GM21717 (cell line): ENCODE measurements at regions not wholly inside any gene's neighbourhood (a gene's known extent, or its start where the extent isn't known, plus 50 kb on each side); places are given as distances from the start of the nearest gene placed in this dataset.

Experiments
- ATAC-seq: cut with Tn5 transposase; IDR thresholded peaks from one replicate; pipeline ENCODE4 v1.9.1; 2021; ENCODE audit warnings: mild to moderate bottlenecking, moderate library complexity; ENCODE audit not compliant: unreplicated experiment

DNA sequence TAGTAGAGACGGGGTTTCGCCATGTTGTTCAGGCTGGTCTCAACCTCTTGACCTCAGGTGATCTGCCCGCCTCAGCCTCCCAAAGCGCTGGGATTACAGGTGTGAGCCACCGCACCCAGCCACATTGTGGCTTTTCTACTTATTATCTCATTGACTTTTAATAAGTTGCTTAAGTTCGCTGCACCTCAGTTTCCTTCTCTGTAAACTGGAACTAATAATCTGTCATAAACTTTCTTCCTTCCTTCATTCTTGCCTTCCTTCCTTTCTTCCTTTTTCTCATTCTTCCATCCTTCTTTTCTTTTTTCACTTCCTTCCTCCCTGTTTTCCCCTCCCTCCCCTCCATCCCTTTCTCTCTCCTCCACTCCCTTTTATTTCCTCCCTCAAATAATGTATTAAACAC is 192.2 kb downstream of the MAF start:
- no peak for ATAC-seq

GRCh38 chr16:79407461-79408135 is 192.9 kb downstream of the MAF start:
- ATAC-seq: no peak

GRCh38 chr16:79407005-79407404 is 193.5 kb downstream of the MAF start:
- ATAC-seq: no peak

DNA sequence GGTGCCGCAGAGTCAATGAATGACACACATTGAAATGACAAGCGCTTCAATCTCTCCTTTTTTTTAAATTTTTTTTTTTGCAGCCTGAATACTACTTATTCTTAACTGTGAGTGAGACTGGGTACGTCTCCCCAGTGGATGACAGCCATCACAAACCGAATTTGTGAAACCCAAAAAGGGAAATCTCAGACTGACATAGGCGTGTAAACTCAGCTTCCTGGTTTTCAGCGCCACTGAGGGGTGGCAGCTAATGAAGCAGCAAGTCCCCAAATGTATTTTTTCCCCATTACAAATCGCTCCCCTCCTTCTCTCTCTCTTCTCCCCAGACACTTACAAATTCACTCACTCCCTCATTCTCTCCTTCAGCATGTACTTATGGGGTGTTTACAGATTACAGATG is 196.0 kb downstream of the MAF start:
- no peak for ATAC-seq

DNA sequence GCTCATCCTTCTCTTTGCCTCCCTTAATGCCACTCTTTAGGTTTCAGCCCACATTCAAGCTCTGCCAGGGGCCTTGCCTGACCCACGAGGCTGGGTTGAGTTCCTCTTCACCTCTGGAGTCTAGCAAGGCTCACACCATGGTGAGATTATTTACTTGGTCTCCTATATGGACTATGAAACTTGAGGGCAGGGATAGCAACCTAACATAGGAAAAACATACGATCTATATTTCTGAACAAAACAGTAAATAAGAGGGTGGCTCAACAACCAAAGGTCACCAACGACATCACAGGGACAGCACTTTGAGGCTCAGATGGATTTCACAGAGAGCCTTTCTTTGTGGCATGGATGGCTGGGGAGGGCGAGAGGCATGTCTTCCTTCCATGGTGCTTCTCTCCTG is 197.0 kb downstream of the MAF start:
- no peak for ATAC-seq

- no peak for ATAC-seq
These were observed 197.6 kb downstream of the MAF start for GRCh38 chr16:79402920-79403319.

DNA sequence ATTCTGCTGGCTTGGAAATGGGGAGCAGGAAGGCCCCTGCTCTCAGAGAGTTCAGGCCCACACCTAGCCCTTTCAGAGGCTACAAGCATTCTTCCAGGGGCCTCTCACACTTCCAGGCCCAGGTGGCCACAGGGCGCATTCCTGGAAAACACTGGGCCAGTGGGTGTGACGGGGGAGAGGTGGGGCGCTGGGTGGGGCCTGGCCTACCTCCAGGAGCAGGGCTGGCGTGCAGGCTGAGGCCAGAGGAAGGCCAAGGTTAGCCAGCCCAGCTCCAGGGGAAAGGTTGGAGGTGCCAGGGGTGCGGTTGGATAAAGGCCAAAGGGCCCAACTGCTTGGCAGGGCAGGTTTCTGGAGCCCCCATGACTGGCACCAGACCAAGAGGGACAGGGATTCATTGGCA is 198.2 kb downstream of the MAF start:
- no peak for ATAC-seq

DNA sequence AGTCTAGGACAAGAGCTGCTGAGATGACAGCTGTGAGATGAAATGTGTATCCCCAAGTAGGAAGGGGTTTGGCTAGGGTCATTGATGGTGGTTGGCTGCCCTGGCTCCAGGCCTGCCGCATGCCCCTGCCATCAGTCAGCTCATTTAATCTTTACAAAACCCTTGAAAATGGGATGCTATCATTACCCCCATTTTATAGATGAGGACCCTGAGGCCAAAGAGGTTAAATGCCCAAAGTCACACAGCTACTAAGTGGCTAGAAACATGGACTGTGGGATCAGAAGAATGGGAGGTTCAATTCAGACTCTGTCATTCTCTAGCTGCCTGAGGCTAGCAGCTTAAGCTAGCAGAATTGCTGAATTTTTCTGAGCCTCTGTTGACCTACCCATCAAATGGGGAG is 198.8 kb downstream of the MAF start:
- ATAC-seq: no peak

DNA sequence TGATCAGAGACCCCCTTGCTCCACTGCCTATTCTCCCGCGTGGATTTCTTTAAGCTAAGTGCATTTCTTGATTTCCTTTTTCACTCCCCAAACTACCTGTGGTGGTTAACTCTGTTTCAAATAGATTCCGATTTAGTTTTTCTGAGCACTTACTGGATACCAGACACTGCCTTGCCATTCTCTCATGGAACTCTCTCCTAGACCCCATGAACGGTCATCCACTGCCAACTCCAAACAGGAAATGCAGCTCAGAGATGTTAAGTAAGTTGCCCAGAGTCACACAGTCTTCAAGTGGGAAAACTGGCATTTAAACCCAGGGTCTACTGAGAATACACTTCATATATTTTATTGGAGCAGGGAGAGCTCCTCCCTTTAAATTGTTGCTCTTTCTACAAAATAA is 199.4 kb downstream of the MAF start:
- ATAC-seq: no peak

DNA sequence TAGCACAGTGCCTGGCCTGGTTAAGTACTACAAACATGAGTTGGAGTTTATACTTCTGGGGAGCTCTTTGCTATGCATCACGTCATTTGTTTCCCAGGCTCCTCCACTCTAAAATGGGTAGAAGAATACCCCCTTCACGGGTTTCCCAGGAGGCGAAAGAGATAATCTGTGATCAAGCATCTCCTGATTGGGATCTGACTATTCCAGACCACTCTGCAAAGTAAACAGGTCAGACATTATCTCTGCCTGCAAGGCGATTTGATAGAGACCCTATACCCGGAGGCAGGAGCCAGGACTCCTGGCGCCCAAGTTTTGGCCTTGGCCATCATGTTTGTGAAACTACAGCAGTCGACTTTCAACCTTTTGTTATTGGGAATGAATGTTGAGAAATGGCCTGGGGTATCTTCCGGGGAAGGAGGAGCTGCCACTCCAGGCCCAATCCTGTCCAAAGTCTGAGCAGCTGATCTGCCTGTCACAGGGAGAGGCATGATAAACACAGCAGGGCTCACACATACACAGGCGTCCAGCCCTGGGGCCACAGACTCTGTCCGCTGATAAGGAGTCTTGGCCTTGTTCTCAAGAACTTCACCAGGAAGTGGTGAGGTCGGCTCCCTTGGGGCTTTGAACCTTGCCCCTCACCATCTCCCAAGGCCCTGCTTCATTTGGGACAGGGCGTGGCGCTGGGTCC is 199.9 kb downstream of the MAF start:
- no peak for ATAC-seq

DNA sequence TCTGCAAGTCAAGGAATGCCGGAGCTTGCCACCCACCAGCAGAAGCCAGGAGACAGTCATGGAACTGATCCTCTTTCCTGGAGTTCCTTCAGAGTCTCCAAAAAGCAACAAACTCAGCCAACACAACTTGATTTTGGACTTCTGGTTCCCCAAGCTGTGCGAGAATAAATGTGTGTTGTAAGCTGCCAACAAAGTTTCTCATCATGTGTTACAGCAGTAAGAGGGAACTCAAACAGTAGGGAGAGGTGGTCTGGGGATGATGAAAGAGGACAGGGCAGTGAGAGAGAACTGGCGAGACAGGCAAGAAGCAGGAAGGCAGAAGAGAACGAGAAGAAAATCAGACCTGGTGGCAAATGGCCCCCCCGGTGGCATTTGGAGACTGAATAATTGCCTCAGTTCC is 204.9 kb downstream of the MAF start:
- ATAC-seq: no peak

DNA sequence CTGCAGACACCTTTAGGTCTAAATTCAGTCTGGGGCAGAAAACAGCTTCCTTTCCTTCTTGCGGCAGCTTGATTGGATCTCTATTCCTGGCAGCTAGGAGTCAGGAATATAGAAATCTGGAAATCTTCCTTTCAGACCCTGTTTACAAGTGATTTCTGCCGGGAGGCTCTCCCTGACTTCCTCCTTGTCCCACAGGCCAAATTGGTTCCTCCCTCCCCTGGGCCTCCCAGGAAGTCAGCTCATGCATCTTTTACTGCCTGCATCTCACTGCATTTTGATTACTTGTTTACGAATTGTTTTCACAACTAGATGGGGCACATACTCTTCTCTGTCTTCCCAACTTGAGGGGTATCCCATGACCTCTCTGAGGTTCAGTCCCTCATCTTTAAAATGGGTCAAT is 206.3 kb downstream of the MAF start:
- ATAC-seq: no peak

DNA sequence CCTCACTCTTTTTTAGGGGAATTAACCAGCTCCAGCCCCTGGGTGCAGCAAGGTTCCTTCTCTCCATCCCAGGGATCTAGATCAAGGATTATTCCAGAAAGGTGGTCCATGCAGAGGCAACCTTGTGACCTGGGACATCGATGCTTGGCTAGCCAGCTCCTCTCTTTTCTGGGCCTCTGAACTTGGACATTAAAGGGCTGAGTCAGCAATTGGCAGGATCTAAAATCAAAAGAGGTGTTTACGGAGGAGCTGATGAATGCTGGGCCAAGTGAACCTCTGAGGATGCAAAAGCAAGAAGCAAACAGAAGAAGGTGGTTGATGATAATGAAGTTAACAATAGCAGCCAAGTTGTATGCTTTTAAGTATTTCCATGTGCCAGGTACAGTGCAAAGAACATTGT is 207.0 kb downstream of the MAF start:
- no peak for ATAC-seq

DNA sequence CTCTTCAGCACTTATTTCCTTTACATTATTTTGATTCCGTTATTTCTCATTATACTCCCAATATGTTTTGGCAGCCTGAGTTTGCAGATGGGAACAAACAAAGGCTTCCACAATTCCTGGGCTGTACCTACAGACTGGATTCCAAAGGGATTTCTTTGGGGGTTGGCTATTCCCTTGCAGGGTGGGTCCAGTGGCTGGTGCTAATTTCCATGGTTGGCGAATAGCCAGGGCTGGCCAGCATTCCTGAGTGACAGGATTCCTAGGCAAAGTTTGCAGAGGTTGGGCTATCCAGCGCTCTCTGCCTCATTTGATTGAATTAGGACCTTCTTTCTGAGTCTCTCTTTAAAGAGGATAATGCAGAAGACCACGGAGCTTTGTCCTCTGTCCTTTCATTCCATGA is 207.4 kb downstream of the MAF start:
- ATAC-seq: no peak

GRCh38 chr16:79392081-79392480 is 208.5 kb downstream of the MAF start:
- no peak for ATAC-seq

- ATAC-seq: no peak
These were observed 209.1 kb downstream of the MAF start for GRCh38 chr16:79391395-79391794.

DNA sequence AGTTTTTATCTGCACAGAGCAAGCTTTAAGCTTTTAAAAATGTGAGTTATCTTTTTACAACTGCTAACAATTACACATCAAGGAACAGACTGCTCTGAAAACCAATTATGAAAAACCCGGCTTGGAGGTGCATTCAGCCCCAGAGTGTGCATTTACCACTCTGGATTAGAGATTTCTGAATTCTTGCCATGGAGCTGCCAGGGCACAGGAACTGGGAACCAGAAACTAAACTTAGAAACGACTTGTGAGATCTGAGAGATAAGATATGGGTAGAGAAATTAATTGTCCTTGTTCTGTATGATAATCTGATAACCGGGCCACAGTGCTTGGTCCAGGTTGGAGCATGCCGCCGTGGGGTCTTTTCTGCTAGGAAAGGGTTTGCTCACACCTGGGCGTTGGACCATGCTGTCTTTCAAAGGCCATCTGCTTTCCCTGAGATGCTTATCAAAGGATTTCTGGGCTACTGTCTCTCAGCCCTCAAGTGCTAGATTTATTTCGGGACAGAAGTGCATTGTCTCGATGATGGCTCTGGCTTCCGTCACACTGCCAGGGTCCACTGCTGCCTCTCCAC is 210.0 kb downstream of the MAF start:
- no peak for ATAC-seq

- no peak for ATAC-seq
These were observed 212.1 kb downstream of the MAF start for GRCh38 chr16:79388396-79388795.

DNA sequence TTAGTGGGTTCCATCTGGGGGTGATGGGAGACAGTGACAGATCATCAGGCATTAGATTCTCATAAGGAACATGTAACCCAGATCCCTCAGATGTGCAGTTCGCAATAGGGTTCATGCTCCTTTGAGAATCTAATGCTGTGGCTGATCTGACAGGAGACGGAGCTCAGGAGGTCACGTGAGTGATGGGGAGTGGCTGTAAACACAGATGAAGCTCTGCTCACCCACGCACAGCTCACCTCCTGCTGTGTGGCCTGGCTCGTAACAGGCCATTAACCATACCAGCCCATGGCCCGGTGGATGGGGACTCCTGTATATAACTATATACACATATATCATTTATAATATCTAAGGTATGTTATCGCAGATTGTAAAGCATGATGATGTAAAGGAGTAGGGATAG is 214.2 kb downstream of the MAF start:
- no peak for ATAC-seq

DNA sequence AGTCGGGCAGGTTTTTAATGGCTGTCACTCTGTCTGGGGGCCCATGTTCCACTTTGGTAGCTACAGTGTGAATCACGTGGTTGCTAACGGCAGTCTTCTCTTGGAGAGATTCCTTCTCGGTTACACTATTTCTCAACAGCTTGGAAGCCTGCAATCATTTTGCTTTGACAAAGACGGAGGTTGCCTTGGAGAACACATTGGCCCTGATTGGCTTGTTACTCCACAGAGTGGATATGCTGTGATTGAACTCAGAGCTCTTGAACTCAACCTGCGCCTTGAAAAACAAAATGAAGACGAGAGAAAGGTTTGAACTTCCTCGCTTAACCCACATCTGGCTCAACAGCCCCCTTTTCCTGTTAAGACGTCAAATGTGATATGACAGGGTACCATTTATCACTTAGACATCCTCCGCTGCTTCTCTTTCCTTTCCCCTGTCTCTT is 218.9 kb downstream of the MAF start:
- ATAC-seq: no peak

DNA sequence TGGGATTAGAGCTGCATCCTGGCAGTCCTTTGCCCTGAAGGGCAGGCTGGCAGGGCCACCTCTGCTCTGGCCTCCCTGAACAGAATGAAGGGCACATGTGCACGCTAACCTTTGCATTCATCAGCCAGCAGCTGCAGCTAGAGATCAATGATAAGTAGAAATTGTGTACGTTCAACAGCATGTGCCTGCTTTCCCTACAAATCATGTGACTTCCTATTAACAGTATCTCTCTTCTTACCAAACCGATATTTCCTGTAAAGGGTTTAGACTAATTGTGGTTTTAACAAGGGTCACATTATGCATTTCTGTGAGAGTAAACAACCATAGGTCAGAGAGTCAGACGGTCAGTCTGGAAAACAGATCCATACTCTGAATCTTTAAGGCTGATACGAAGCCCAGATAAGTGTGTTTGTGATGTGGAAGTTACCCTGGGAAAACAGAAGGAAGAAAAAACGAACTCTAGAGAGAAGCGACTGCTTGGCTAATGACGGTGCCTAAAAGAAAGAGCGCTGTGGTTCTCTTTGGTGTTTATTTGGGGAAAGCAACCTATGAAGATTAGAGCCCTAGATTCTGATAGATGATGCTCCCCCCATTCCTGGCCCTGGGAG is 219.4 kb downstream of the MAF start:
- ATAC-seq: no peak

- no peak for ATAC-seq
These were observed 221.4 kb downstream of the MAF start for GRCh38 chr16:79379095-79379494.
